Transverse colon (tissue), 3 donors: ENCODE measurements at regions not wholly inside any gene's neighbourhood (a gene's known extent, or its start where the extent isn't known, plus 50 kb on each side); places are given as distances from the start of the nearest gene placed in this dataset.

Source experiments
- CTCF ChIP-seq, 5 experiments: fragments of 200-600 bp in 3 of 5; fragments of 450-650 bp in 2 of 5; sonication (generic) in 3 of 5; IDR thresholded peaks; 1 replicate in 2 of 5; 2 replicates in 3 of 5; pipeline ENCODE4 v1.5.1; 2016 to 2017; ENCODE audit warnings: antibody characterized with exemption in 5 of 5, inconsistent platforms in 3 of 5, mild to moderate bottlenecking in 2 of 5, moderate library complexity in 1 of 5
- POLR2A ChIP-seq: fragments of 450-650 bp; IDR thresholded peaks from one replicate; pipeline ENCODE4 v1.6.1; 2016; ENCODE audit warnings: antibody characterized with exemption, mild to moderate bottlenecking, moderate library complexity

DNA sequence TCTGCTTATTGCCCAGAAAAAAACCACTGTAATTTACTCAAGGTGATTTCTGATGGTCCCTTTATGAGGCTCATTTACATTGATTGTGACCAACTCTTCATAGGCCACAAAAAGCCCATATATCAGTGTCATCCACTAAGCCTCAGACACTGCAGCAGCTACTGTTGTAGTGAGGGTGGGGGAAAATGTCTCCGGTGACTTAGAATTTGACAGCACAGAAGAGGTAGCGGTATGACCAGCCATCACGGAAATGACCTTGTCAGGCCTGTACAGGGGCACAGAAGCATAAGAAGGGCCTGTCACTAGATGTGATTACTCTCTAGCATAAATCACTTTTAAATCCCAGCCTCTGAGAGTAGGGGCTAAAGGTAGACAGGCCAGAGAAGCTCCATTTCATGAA lies 190.3 kb downstream of the PAX3 start:
- TF ChIP-seq CTCF (IDR thresholded peaks at IDR 0.05): no peak
- TF ChIP-seq POLR2A: no peak
